ENCODE measurements at regions not wholly inside any gene's neighbourhood (a gene's known extent, or its start where the extent isn't known, plus 50 kb on each side); places are given as distances from the start of the nearest gene placed in this dataset.
"Not testable (repeated sequence)": the region's sequence is repeated elsewhere in the genome, so short reads cannot be mapped to it uniquely, and the experiment has no call there.

DNA sequence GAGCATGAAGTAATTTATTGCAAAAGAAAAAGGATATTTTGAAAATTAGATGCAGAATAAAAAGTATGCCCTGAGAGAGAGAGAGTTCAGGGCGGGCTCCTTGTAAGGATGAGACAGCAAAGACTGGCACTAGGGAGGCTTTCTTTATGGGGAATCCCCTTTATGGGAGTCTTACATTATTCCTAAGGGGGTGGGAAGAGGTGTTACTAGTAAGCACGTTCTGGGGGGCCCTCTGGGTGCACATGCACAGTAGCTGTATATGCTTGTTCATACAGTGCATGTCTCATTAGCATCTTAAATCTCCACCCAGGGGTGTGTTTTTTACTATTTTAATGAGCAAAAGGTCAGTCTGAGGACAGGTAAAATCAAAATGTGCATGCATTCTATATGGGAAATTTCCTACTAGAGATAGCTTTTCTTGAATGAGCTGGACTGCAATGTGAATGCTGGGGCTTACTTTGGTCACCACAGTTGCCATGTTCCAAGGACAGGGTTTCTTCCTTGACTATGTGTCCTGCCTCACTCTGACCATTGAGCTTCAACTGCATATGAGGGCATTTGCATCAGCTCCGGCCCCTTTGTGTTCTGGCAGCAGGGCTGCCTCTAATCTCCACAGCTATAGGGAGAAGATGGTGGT is 614.1 kb downstream of the NUF2 start:
- in situ Hi-C loops (cut with HindIII; ENCODE audit: low pct_unique_long_range_greater_than_20kb, low sequenced_read_pairs) = no loop called here
- DNase-seq (ENCODE audit: low read depth, low spot score) = no peak

- in situ Hi-C loops (cut with HindIII; ENCODE audit: low pct_unique_long_range_greater_than_20kb, low sequenced_read_pairs) = no loop called here
- DNase-seq (ENCODE audit: low read depth, low spot score) = no peak
Measured at GRCh38 chr1:163959622-163960021, 599.4 kb upstream of the PBX1 start.

GRCh38 chr1:163970151-163970550 is 588.8 kb upstream of the PBX1 start:
- no peak for DNase-seq (ENCODE audit: low read depth, low spot score)
- in situ Hi-C loops (cut with HindIII; ENCODE audit: low pct_unique_long_range_greater_than_20kb, low sequenced_read_pairs) = no loop called here

DNA sequence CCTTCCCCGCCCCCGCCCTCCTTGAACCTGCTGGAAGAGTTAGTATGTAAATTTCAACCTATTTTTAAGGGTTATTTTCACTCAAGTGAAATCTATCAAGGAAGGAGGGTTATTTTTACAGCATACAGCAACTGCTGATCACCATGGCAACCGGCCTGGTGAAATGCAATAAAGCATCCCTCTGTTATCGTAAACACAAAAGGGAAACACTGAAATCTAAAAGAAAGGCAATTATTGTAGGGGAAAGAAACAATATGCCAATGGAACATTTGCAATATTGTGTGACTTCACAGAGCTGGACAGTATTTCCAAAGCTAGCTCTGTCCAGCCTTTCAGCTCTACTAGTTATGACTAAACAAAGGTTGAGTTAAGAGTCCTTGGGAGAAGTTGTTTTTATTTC is 588.3 kb upstream of the PBX1 start:
- no peak for DNase-seq (ENCODE audit: low read depth, low spot score)
- in situ Hi-C loops (cut with HindIII; ENCODE audit: low pct_unique_long_range_greater_than_20kb, low sequenced_read_pairs) = no loop called here

- DNase-seq (ENCODE audit: low read depth, low spot score) = no peak
- in situ Hi-C loops (cut with HindIII; ENCODE audit: low pct_unique_long_range_greater_than_20kb, low sequenced_read_pairs) = no loop called here
Measured at GRCh38 chr1:163973586-163973985, 585.4 kb upstream of the PBX1 start.

DNA sequence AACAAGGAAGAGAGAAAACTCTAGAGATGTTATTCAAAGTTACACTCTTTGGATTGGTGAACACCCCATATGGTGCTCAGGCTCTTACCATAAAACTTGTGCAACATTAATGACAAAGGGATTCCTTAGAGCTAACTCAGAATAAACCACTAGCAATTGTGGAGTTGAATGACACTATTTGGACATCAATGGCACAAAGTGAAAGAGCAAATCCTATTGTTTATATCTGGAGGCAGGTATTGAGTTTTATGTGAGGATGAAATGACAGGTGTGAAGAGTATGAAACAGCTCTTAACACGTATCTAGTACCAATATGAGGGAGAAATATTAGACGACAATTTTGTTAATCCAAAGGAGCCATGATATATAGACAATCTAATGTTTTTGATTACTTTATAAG is 584.9 kb upstream of the PBX1 start:
- DNase-seq (ENCODE audit: low read depth, low spot score) = no peak
- in situ Hi-C loops (cut with HindIII; ENCODE audit: low pct_unique_long_range_greater_than_20kb, low sequenced_read_pairs) = no loop called here

- DNase-seq (ENCODE audit: low read depth, low spot score) = no peak
- in situ Hi-C loops (cut with HindIII; ENCODE audit: low pct_unique_long_range_greater_than_20kb, low sequenced_read_pairs) = no loop called here
Measured at GRCh38 chr1:163980394-163980793, 578.6 kb upstream of the PBX1 start.

DNA sequence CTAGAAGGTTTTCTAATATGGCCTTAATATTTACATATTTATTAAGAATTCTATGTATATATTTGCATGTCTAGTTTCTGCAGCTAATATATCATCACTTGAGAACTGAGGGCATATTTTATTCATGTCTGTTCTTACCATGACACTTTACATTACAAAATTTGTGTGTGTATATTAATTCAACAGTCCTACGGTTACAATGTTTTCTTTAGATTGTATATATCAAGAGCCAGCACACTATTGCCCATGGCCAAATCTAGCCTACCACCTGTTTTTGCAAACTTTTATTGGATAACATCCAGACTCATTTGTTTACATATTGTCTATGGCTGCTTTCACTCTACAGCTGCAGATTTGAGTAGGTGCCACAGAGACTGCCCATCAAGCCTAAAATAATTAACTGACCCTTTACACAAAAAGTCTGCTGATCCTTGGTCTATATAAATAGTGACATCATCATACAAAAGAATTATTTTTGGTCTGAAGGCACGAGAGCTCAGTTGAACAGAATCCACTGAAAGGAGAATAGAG is 577.4 kb upstream of the PBX1 start:
- no peak for DNase-seq (ENCODE audit: low read depth, low spot score)
- in situ Hi-C loops (cut with HindIII; ENCODE audit: low pct_unique_long_range_greater_than_20kb, low sequenced_read_pairs) = no loop called here

- in situ Hi-C loops (cut with HindIII; ENCODE audit: low pct_unique_long_range_greater_than_20kb, low sequenced_read_pairs) = no loop called here
Measured at GRCh38 chr1:163983097-163983496, 575.9 kb upstream of the PBX1 start.

DNA sequence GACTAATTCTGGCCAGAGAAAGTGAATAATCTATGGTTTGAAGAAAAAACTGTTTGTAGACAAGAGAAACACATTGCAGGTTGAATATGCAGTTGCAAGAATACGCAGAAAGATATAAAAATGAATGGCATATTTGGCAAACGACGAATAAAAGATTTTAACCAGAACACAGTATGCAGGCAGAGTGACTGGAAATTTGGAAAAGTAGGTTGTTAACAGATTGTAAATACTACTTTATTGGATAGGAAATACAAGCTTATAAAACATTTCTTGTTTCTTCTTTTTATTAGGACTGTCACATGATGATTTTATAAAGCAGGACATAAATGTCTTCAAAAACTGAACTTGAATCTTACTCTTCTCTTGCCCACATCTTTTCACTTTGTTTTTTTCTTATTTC is 573.3 kb upstream of the PBX1 start:
- in situ Hi-C loops (cut with HindIII; ENCODE audit: low pct_unique_long_range_greater_than_20kb, low sequenced_read_pairs) = no loop called here
- DNase-seq (ENCODE audit: low read depth, low spot score) = no peak

More at GRCh38 chr1:163983097-163983496, 575.9 kb upstream of the PBX1 start:
- no peak for DNase-seq (ENCODE audit: low read depth, low spot score)

- DNase-seq (ENCODE audit: low read depth, low spot score) = no peak
- in situ Hi-C loops (cut with HindIII; ENCODE audit: low pct_unique_long_range_greater_than_20kb, low sequenced_read_pairs) = no loop called here
Measured at GRCh38 chr1:163999131-163999530, 559.9 kb upstream of the PBX1 start.

GRCh38 chr1:164006186-164006585 is 552.8 kb upstream of the PBX1 start:
- DNase-seq (ENCODE audit: low read depth, low spot score); in situ Hi-C loops (cut with HindIII; ENCODE audit: low pct_unique_long_range_greater_than_20kb, low sequenced_read_pairs): not testable (repeated sequence)

DNA sequence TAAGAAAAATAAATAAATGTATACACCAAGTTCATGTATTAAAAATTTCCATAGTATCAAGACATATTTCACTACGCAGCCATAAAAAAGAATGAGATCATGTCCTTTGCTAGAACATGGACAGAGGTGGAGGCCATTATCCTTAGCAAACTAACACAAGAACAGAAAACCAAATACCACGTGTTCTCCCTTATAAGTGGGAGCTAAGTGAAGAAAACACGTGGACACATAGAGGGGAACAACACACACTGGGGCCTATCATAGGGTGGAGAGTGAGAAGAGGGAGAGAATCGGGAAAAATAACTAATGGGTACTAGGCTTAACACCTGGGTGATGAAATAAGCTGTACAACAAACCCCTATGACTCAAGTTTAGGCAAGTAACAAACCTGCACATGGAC is 552.4 kb upstream of the PBX1 start:
- no peak for DNase-seq (ENCODE audit: low read depth, low spot score)
- in situ Hi-C loops (cut with HindIII; ENCODE audit: low pct_unique_long_range_greater_than_20kb, low sequenced_read_pairs) = no loop called here

GRCh38 chr1:164017239-164017638 is 541.7 kb upstream of the PBX1 start:
- in situ Hi-C loops (cut with HindIII; ENCODE audit: low pct_unique_long_range_greater_than_20kb, low sequenced_read_pairs) = no loop called here
- no peak for DNase-seq (ENCODE audit: low read depth, low spot score)

DNA sequence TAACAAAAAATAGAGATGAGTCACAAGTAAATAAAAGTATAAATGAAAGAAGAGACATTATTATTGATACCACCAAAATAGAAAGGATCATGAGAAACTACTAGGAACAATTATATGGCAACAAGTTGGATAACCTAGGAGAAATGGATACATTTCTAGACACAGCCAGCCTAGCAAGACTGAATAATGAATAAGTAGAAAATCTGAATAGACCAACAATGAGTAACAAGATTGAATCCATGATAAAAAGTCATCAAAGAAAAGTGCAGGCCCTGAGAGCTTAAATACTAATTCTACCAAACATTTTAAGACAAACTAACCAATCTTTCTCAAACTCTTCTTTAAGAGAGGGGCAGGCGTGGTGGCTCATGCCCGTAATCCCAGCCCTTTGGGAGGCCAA is 538.6 kb upstream of the PBX1 start:
- in situ Hi-C loops (cut with HindIII; ENCODE audit: low pct_unique_long_range_greater_than_20kb, low sequenced_read_pairs) = no loop called here
- DNase-seq (ENCODE audit: low read depth, low spot score) = no peak

DNA sequence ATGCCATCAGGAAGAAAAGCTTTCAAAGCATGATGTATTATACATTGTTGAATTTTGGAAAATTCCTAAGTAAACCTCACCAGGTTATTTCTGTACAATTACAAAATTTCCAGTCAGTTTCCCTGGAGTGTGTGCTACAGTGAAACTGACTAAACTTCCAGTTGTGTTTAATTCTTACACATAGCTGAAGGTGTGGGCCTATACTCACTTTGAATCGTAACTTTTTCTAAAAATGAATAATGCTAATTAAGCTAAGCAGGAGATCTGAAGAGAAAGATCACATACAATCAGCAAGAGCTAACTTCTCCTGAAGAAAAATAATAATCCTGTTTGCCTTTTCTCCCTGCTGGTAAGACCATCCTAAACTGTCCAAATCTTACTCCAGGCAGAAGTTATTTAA is 537.2 kb upstream of the PBX1 start:
- no peak for DNase-seq (ENCODE audit: low read depth, low spot score)
- in situ Hi-C loops (cut with HindIII; ENCODE audit: low pct_unique_long_range_greater_than_20kb, low sequenced_read_pairs) = no loop called here

GRCh38 chr1:164033782-164034181 is 525.2 kb upstream of the PBX1 start:
- in situ Hi-C loops (cut with HindIII; ENCODE audit: low pct_unique_long_range_greater_than_20kb, low sequenced_read_pairs) = no loop called here

DNA sequence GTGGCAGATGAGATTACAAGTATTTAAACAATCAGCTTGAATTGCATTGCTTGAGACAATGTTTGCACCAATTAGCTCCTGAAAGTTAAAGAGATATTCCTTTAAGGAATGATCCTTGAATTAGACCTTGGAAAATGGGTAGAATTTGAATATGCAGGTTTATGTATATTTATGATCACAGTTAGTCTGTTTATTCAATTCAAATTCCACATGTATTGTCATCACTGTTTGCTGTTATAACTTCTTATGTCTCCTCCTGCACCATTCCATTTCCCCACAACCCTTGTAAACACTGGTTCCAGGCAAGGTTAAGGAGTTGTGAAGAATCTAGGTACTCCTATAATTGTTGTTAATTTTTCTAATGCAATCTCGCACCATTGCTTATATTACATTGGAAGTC is 518.2 kb upstream of the PBX1 start:
- DNase-seq (ENCODE audit: low read depth, low spot score) = no peak
- in situ Hi-C loops (cut with HindIII; ENCODE audit: low pct_unique_long_range_greater_than_20kb, low sequenced_read_pairs) = no loop called here

More at GRCh38 chr1:164033782-164034181, 525.2 kb upstream of the PBX1 start:
- DNase-seq (ENCODE audit: low read depth, low spot score) = no peak

GRCh38 chr1:164051782-164052181 is 507.2 kb upstream of the PBX1 start:
- DNase-seq (ENCODE audit: low read depth, low spot score) = no peak
- in situ Hi-C loops (cut with HindIII; ENCODE audit: low pct_unique_long_range_greater_than_20kb, low sequenced_read_pairs) = no loop called here

DNA sequence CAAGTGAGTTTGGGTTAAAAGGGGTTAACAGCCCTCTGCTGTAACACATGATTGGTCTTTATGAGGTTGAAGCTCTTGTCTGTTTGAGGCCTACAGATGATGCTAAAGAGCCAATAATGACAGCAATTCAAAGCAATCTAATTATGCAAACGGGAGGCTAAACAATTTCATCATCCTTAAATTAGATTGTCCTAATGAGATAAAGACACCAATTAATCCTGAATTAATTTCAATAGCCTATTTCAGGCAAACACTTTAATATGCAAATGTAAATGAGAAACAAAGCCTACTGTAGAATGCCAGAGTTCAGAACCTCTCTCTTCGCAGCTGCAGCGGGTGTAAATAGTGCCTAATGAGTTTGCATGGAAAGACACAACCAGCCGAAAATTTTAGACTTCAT is 504.7 kb upstream of the PBX1 start:
- in situ Hi-C loops (cut with HindIII; ENCODE audit: low pct_unique_long_range_greater_than_20kb, low sequenced_read_pairs) = no loop called here
- no peak for DNase-seq (ENCODE audit: low read depth, low spot score)
